ENCODE measurements at regions not wholly inside any gene's neighbourhood (a gene's known extent, or its start where the extent isn't known, plus 50 kb on each side); places are given as distances from the start of the nearest gene placed in this dataset.

GRCh38 chr6:19761121-19761520 lies 76.0 kb upstream of the ID4 start:
- no peaks in the 10 kb centered on the region for H3F3A ChIP-seq (ENCODE audit: control insufficient read depth, insufficient read depth)
- no peaks in the 10 kb centered on the region for H3K27me3 ChIP-seq (ENCODE audit: control insufficient read depth, low read length)
- H3K79me2 ChIP-seq (ENCODE audit: control insufficient read depth, low read length), result no peaks in the 10 kb centered on the region
- H3K4me3 ChIP-seq (ENCODE audit: low read length), result no peak overlapping the region
- no peaks in the 10 kb centered on the region for H3K36me3 ChIP-seq (ENCODE audit: control insufficient read depth, low read length)
- no peak overlapping the region for H3K4me2 ChIP-seq (ENCODE audit: low read length)
- no peaks in the 10 kb centered on the region for H3K9me2 ChIP-seq (replicated peaks; ENCODE audit: control insufficient read depth, low read length)
- no peaks in the 10 kb centered on the region for H4K20me1 ChIP-seq (ENCODE audit: control insufficient read depth, insufficient read depth, low read depth, low read length)
- H3K4me1 ChIP-seq (ENCODE audit: control insufficient read depth, low read length), result peaks cover 10% of the 10 kb centered on the region
- no peaks in the 10 kb centered on the region for H3K9me3 ChIP-seq (ENCODE audit: control insufficient read depth, insufficient read depth, low read length)
- H3K27ac ChIP-seq (ENCODE audit: low read depth, low read length), result no peak overlapping the region
- no peak for TF ChIP-seq EZH2phosphoT487 (IDR thresholded peaks at IDR 0.05; ENCODE audit: borderline replicate concordance, low read length)

DNA sequence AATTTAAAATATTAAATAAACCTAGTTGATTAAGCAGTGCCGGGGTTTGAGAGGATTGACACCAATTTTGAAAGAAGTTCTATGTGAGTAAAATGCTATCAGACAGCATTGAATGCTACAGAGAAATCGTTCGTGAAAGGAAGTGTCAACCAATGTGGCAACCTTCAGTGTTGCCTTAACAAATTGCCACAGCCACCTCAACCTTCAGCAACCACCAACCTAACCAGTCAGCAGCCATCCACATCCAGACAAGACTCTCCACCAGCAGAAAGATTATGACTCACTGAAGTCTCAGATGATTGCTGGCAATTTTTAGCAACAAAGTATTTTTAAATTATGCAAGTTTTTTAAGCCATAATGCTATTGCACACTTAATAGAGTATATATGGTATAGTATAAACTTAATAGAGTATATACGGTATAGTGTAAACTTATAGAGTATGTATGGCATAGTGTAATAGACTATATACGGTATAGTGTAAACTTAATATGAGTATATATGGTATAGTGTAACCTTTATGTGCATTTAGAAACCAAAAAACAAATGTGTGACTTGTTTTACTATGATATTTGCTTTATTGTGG lies 65.3 kb upstream of the ID4 start:
- Histone ChIP-seq H3K27me3 (ENCODE audit: control insufficient read depth, low read length) (no peaks in the 10 kb centered on the region), H3K4me2 (ENCODE audit: low read length) (no peak overlapping the region), H3K27ac (ENCODE audit: low read depth, low read length) (no peak overlapping the region), H3K9me2 (replicated peaks; ENCODE audit: control insufficient read depth, low read length) (no peaks in the 10 kb centered on the region), H4K20me1 (ENCODE audit: control insufficient read depth, insufficient read depth, low read depth, low read length) (no peaks in the 10 kb centered on the region), H3K36me3 (ENCODE audit: control insufficient read depth, low read length) (no peaks in the 10 kb centered on the region), H3K79me2 (ENCODE audit: control insufficient read depth, low read length) (no peaks in the 10 kb centered on the region), H3F3A (ENCODE audit: control insufficient read depth, insufficient read depth) (no peaks in the 10 kb centered on the region), H3K4me3 (ENCODE audit: low read length) (no peak overlapping the region), H3K4me1 (ENCODE audit: control insufficient read depth, low read length) (peaks cover 6% of the 10 kb centered on the region), H3K9me3 (ENCODE audit: control insufficient read depth, insufficient read depth, low read length) (no peaks in the 10 kb centered on the region)
- TF ChIP-seq EZH2phosphoT487 (IDR thresholded peaks at IDR 0.05; ENCODE audit: borderline replicate concordance, low read length), result no peak
- TF ChIP-seq, protein P1, sequence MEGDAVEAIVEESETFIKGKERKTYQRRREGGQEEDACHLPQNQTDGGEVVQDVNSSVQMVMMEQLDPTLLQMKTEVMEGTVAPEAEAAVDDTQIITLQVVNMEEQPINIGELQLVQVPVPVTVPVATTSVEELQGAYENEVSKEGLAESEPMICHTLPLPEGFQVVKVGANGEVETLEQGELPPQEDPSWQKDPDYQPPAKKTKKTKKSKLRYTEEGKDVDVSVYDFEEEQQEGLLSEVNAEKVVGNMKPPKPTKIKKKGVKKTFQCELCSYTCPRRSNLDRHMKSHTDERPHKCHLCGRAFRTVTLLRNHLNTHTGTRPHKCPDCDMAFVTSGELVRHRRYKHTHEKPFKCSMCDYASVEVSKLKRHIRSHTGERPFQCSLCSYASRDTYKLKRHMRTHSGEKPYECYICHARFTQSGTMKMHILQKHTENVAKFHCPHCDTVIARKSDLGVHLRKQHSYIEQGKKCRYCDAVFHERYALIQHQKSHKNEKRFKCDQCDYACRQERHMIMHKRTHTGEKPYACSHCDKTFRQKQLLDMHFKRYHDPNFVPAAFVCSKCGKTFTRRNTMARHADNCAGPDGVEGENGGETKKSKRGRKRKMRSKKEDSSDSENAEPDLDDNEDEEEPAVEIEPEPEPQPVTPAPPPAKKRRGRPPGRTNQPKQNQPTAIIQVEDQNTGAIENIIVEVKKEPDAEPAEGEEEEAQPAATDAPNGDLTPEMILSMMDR (IDR thresholded peaks at IDR 0.05; ENCODE audit: low read depth, low read length, poor library complexity, severe bottlenecking), result no peak

DNA sequence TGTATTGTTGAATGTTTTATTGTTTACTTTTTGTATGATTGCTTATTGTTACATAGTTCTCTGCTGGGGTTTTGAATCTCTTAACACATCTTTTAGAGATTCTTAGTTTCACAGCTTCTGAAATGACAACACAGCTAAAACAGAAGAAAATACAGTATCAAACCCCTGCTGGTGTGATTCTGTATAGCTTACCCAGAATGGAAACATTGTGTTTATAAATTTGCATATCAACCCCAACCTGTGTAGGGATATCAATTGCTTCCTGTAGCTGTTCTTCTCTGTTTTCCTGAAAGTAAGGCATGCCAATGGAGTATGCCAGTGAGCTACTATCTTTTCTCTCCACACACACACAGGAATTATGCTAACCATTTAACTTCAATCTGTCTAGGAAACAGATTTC lies 64.3 kb upstream of the ID4 start:
- Histone ChIP-seq H4K20me1 (ENCODE audit: control insufficient read depth, insufficient read depth, low read depth, low read length) (no peaks in the 10 kb centered on the region), H3K9me2 (replicated peaks; ENCODE audit: control insufficient read depth, low read length) (no peaks in the 10 kb centered on the region), H3K27me3 (ENCODE audit: control insufficient read depth, low read length) (no peaks in the 10 kb centered on the region), H3F3A (ENCODE audit: control insufficient read depth, insufficient read depth) (no peaks in the 10 kb centered on the region), H3K36me3 (ENCODE audit: control insufficient read depth, low read length) (no peaks in the 10 kb centered on the region), H3K4me1 (ENCODE audit: control insufficient read depth, low read length) (peaks cover 6% of the 10 kb centered on the region), H3K27ac (ENCODE audit: low read depth, low read length) (no peak overlapping the region), H3K4me2 (ENCODE audit: low read length) (peak overlapping the region; percentile 35), H3K4me3 (ENCODE audit: low read length) (no peak overlapping the region), H3K79me2 (ENCODE audit: control insufficient read depth, low read length) (no peaks in the 10 kb centered on the region), H3K9me3 (ENCODE audit: control insufficient read depth, insufficient read depth, low read length) (no peaks in the 10 kb centered on the region)
- TF ChIP-seq, protein P1 (IDR thresholded peaks at IDR 0.05; ENCODE audit: low read depth, low read length, poor library complexity, severe bottlenecking), result peak; percentile 38
- TF ChIP-seq EZH2phosphoT487 (IDR thresholded peaks at IDR 0.05; ENCODE audit: borderline replicate concordance, low read length), result no peak

DNA sequence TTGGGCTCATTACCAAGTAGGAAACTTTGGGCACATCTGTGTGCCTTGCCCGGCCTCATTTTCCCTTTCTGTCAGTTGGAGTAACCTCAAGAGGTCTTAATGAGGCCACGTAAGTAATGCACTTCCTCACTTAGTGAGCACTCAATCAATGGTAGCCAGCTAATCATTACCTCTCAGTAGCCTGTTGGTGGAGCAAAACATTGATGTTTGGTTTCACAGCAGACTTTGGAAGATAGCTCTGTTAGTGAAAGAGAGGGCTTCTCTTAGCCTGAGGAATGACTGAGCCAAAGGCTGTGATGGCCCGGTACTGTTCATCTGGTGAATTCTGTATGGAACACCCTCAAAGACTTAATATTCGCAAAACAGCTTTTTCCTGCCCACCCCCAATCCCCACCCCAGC lies 55.9 kb upstream of the ID4 start:
- Histone ChIP-seq H3K9me3 (ENCODE audit: control insufficient read depth, insufficient read depth, low read length) (no peaks in the 10 kb centered on the region), H3K27ac (ENCODE audit: low read depth, low read length) (no peak overlapping the region), H3K4me1 (ENCODE audit: control insufficient read depth, low read length) (peaks cover 7% of the 10 kb centered on the region), H3K36me3 (ENCODE audit: control insufficient read depth, low read length) (no peaks in the 10 kb centered on the region), H4K20me1 (ENCODE audit: control insufficient read depth, insufficient read depth, low read depth, low read length) (no peaks in the 10 kb centered on the region), H3F3A (ENCODE audit: control insufficient read depth, insufficient read depth) (no peaks in the 10 kb centered on the region), H3K27me3 (ENCODE audit: control insufficient read depth, low read length) (no peaks in the 10 kb centered on the region), H3K4me3 (ENCODE audit: low read length) (no peak overlapping the region), H3K9me2 (replicated peaks; ENCODE audit: control insufficient read depth, low read length) (no peaks in the 10 kb centered on the region), H3K79me2 (ENCODE audit: control insufficient read depth, low read length) (no peaks in the 10 kb centered on the region), H3K4me2 (ENCODE audit: low read length) (no peak overlapping the region)
- TF ChIP-seq, protein P1 (IDR thresholded peaks at IDR 0.05; ENCODE audit: low read depth, low read length, poor library complexity, severe bottlenecking), result no peak
- TF ChIP-seq EZH2phosphoT487 (IDR thresholded peaks at IDR 0.05; ENCODE audit: borderline replicate concordance, low read length), result no peak
